ENCODE measurements at regions not wholly inside any gene's neighbourhood (a gene's known extent, or its start where the extent isn't known, plus 50 kb on each side); places are given as distances from the start of the nearest gene placed in this dataset.

DNA sequence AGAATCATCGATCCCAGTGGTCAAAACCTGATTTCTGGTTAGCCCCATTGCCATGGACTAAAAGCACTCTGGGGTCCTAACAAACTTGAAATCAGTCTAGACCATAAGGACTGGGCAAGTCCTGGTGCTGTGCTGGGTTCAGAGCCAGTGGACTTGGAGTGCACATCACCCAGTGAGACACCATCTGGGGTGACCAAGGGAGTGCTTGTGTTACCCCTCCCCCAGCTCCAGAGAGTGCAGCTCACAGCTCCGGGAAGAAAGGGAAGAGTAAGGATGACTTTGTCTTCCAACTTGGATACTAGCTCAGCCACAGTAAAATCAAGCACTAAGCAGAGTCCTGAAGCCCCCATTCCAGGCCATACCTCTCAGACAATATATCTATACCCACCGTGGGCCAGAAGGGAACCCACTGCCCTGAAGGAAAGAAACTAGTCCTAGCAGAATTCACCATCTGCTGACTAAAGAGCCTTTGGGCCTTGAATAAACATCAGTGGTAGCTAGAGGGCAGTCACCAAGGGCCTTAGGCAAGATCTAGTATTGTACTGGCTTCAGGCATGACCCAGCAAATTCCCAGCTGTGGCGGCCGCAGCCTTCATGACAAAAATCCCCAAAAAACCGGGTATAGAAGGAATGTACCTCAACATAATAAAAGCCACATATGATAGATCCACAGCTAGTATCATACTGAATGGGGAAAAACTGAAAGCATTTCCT, 153.5 kb upstream of the OGFRL1 start:
- no peak overlapping the region for H2AFZ ChIP-seq (ENCODE audit: low read depth, low read length)

DNA sequence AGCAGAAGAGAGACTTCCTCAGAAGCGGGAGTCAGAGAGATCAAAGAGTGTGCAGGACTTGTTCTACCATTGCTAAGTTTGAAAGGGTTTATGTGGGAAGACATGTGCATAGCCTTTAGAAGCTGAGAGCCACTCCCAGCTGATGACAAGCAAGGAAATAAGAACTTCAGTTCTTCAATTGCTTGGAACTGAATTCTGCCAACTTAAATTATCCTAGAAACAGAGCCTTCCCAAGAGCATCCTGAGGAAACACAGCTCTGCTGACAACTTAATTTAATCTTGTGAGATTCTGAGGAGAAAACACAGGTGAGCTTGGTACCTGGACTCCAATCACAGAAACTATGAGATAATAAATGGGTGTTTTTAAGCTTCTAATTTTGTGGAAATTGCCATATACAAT, 150.6 kb upstream of the OGFRL1 start:
- no peak overlapping the region for H3K4me2 ChIP-seq (ENCODE audit: insufficient read depth, low read length)
- TF ChIP-seq, protein P1, sequence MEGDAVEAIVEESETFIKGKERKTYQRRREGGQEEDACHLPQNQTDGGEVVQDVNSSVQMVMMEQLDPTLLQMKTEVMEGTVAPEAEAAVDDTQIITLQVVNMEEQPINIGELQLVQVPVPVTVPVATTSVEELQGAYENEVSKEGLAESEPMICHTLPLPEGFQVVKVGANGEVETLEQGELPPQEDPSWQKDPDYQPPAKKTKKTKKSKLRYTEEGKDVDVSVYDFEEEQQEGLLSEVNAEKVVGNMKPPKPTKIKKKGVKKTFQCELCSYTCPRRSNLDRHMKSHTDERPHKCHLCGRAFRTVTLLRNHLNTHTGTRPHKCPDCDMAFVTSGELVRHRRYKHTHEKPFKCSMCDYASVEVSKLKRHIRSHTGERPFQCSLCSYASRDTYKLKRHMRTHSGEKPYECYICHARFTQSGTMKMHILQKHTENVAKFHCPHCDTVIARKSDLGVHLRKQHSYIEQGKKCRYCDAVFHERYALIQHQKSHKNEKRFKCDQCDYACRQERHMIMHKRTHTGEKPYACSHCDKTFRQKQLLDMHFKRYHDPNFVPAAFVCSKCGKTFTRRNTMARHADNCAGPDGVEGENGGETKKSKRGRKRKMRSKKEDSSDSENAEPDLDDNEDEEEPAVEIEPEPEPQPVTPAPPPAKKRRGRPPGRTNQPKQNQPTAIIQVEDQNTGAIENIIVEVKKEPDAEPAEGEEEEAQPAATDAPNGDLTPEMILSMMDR (IDR thresholded peaks at IDR 0.05; ENCODE audit: borderline replicate concordance, extremely low read depth, low read length, poor library complexity, severe bottlenecking): no peak
- no peak for TF ChIP-seq EZH2 (IDR thresholded peaks at IDR 0.05; ENCODE audit: borderline replicate concordance, low read depth, low read length, severe bottlenecking)
- no peaks in the 10 kb centered on the region for H3K79me2 ChIP-seq (ENCODE audit: insufficient read depth, low read length)
- ATAC-seq (ENCODE audit: insufficient read depth, low read depth): no peak
- no peak overlapping the region for H2AFZ ChIP-seq (ENCODE audit: low read depth, low read length)
- DNase-seq: no peak
- H3K4me3 ChIP-seq (ENCODE audit: low read depth in 1 of 2, low read length in 2 of 2): no peak overlapping the region
- H4K20me1 ChIP-seq (ENCODE audit: insufficient read depth, low read length): no peaks in the 10 kb centered on the region
- no peaks in the 10 kb centered on the region for H3K27me3 ChIP-seq (ENCODE audit: insufficient read depth, low read length, poor library complexity)
- no peaks in the 10 kb centered on the region for H3K9me3 ChIP-seq (ENCODE audit: insufficient read depth, low read length, severe bottlenecking)
- H3K36me3 ChIP-seq (ENCODE audit: insufficient read depth, low read length): no peaks in the 10 kb centered on the region
- H3K27ac ChIP-seq (ENCODE audit: low read length): no peak overlapping the region
- no peak overlapping the region for H3K9ac ChIP-seq (ENCODE audit: low read depth, low read length)
- H3K4me1 ChIP-seq (ENCODE audit: insufficient read depth, low read length): no peaks in the 10 kb centered on the region

More for the DNA sequence above, 153.5 kb upstream of the OGFRL1 start:
- TF ChIP-seq EZH2 (IDR thresholded peaks at IDR 0.05; ENCODE audit: borderline replicate concordance, low read depth, low read length, severe bottlenecking): no peak
- TF ChIP-seq, protein P1 (IDR thresholded peaks at IDR 0.05; ENCODE audit: borderline replicate concordance, extremely low read depth, low read length, poor library complexity, severe bottlenecking): no peak
- H3K27me3 ChIP-seq (ENCODE audit: insufficient read depth, low read length, poor library complexity): no peaks in the 10 kb centered on the region
- no peak overlapping the region for H3K27ac ChIP-seq (ENCODE audit: low read length)
- H3K9me3 ChIP-seq (ENCODE audit: insufficient read depth, low read length, severe bottlenecking): no peaks in the 10 kb centered on the region
- no peaks in the 10 kb centered on the region for H3K4me1 ChIP-seq (ENCODE audit: insufficient read depth, low read length)
- ATAC-seq (ENCODE audit: insufficient read depth, low read depth): no peak
- no peak overlapping the region for H3K4me3 ChIP-seq (ENCODE audit: low read depth in 1 of 2, low read length in 2 of 2)
- H3K9ac ChIP-seq (ENCODE audit: low read depth, low read length): no peak overlapping the region
- no peak overlapping the region for H3K4me2 ChIP-seq (ENCODE audit: insufficient read depth, low read length)
- no peaks in the 10 kb centered on the region for H4K20me1 ChIP-seq (ENCODE audit: insufficient read depth, low read length)
- H3K36me3 ChIP-seq (ENCODE audit: insufficient read depth, low read length): no peaks in the 10 kb centered on the region
- no peak for DNase-seq
- H3K79me2 ChIP-seq (ENCODE audit: insufficient read depth, low read length): no peaks in the 10 kb centered on the region

DNA sequence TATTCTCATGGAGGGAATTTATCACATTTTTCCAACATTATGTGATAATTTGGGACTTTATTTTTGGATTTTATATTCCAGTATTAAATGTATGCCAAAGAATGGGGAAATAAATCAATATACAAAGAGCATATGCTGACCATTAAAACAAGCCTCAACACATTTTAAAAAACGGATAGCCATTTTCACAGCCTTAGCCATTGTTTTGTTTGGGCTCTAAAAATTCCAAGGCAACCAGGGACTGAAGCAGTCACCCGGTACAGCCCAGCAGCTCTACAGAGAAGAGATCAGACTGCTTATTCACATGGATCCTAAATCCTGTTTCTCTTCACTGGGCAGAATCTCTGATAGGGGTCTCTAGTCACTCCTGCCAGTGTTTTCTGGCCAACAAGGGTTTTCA, 150.2 kb upstream of the OGFRL1 start:
- Histone ChIP-seq H3K79me2 (ENCODE audit: insufficient read depth, low read length) (no peaks in the 10 kb centered on the region), H4K20me1 (ENCODE audit: insufficient read depth, low read length) (no peaks in the 10 kb centered on the region), H3K9me3 (ENCODE audit: insufficient read depth, low read length, severe bottlenecking) (no peaks in the 10 kb centered on the region), H3K4me1 (ENCODE audit: insufficient read depth, low read length) (no peaks in the 10 kb centered on the region), H3K9ac (ENCODE audit: low read depth, low read length) (no peak overlapping the region), H3K4me2 (ENCODE audit: insufficient read depth, low read length) (no peak overlapping the region), H3K27me3 (ENCODE audit: insufficient read depth, low read length, poor library complexity) (no peaks in the 10 kb centered on the region), H3K36me3 (ENCODE audit: insufficient read depth, low read length) (no peaks in the 10 kb centered on the region), H3K27ac (ENCODE audit: low read length) (no peak overlapping the region), H2AFZ (ENCODE audit: low read depth, low read length) (no peak overlapping the region), H3K4me3 (ENCODE audit: low read depth in 1 of 2, low read length in 2 of 2) (no peak overlapping the region)
- no peak for DNase-seq
- ATAC-seq (ENCODE audit: insufficient read depth, low read depth): no peak
- no peak for TF ChIP-seq EZH2 (IDR thresholded peaks at IDR 0.05; ENCODE audit: borderline replicate concordance, low read depth, low read length, severe bottlenecking)
- TF ChIP-seq, protein P1 (IDR thresholded peaks at IDR 0.05; ENCODE audit: borderline replicate concordance, extremely low read depth, low read length, poor library complexity, severe bottlenecking): no peak

All from DND-41 (cell line).